DND-41 (cell line): ENCODE measurements at regions not wholly inside any gene's neighbourhood (a gene's known extent, or its start where the extent isn't known, plus 50 kb on each side); places are given as distances from the start of the nearest gene placed in this dataset.

Source experiments
- ATAC-seq: fragments of 200-7000 bp; cut with Tn5 transposase; 3 replicates; pipeline ENCODE4 v1.9.1; 2021; ENCODE audit warnings: low read depth; ENCODE audit not compliant: insufficient read depth
- DNase-seq: peaks from one replicate; pipeline ENCODE4 v3.0.0-alpha.2; 2020
- H2AFZ ChIP-seq: 2 replicates; pipeline ENCODE4 v1.6.0; 2012; ENCODE audit warnings: low read depth, low read length
- H3K27ac ChIP-seq: 2 replicates; pipeline ENCODE4 v1.5.1; 2012; ENCODE audit warnings: low read length, inconsistent platforms
- H3K27me3 ChIP-seq: fragments of 200-600 bp; sonication (generic); 2 replicates; pipeline ENCODE4 v1.6.0; 2012; ENCODE audit warnings: low read length, mild to moderate bottlenecking, inconsistent platforms; ENCODE audit not compliant: insufficient read depth, poor library complexity
- H3K36me3 ChIP-seq: 2 replicates; pipeline ENCODE4 v1.5.1; 2012; ENCODE audit warnings: low read length, inconsistent platforms; ENCODE audit not compliant: insufficient read depth
- H3K4me1 ChIP-seq: 2 replicates; pipeline ENCODE4 v1.5.1; 2012; ENCODE audit warnings: mild to moderate bottlenecking, low read length; ENCODE audit not compliant: insufficient read depth
- H3K4me2 ChIP-seq: 2 replicates; pipeline ENCODE4 v1.6.0; 2012; ENCODE audit warnings: mild to moderate bottlenecking, moderate library complexity, low read length, inconsistent platforms; ENCODE audit not compliant: insufficient read depth
- H3K4me3 ChIP-seq, 2 experiments: fragments of 200-600 bp in 1 of 2; shearing (Covaris generic) in 1 of 2; 2 replicates each; pipeline ENCODE4 v1.5.1; 2012 to 2016; ENCODE audit warnings: inconsistent platforms in 2 of 2, low read length in 2 of 2, mild to moderate bottlenecking in 2 of 2, low read depth in 1 of 2, moderate library complexity in 1 of 2
- H3K79me2 ChIP-seq: 2 replicates; pipeline ENCODE4 v1.6.0; 2012; ENCODE audit warnings: low read length, inconsistent platforms; ENCODE audit not compliant: insufficient read depth
- H3K9ac ChIP-seq: 2 replicates; pipeline ENCODE4 v1.6.0; 2012; ENCODE audit warnings: low read depth, mild to moderate bottlenecking, inconsistent platforms, low read length, moderate library complexity
- H3K9me3 ChIP-seq: 2 replicates; pipeline ENCODE4 v1.5.1; 2012; ENCODE audit warnings: low read length, moderate library complexity, mild to moderate bottlenecking, inconsistent platforms; ENCODE audit not compliant: insufficient read depth, severe bottlenecking
- H4K20me1 ChIP-seq: 2 replicates; pipeline ENCODE4 v1.6.0; 2012; ENCODE audit warnings: low read length; ENCODE audit not compliant: insufficient read depth
- CTCF ChIP-seq: IDR thresholded peaks from 2 replicates; pipeline ENCODE4 v1.5.1; 2012; ENCODE audit warnings: borderline replicate concordance, low read length, moderate library complexity, mild to moderate bottlenecking; ENCODE audit not compliant: poor library complexity, severe bottlenecking; ENCODE audit errors: extremely low read depth
- EZH2 ChIP-seq: IDR thresholded peaks from 3 replicates; pipeline ENCODE4 v1.6.1; 2012; ENCODE audit warnings: borderline replicate concordance, low read depth, mild to moderate bottlenecking, moderate library complexity, low read length, inconsistent platforms; ENCODE audit not compliant: severe bottlenecking

GRCh38 chrX:140360284-140360683 lies 144.6 kb downstream of the SOX3 start:
- Histone ChIP-seq H3K79me2 (no peaks in the 10 kb centered on the region), H3K9ac (no peak overlapping the region), H3K36me3 (no peaks in the 10 kb centered on the region), H4K20me1 (no peaks in the 10 kb centered on the region), H3K4me2 (no peak overlapping the region), H3K27ac (no peak overlapping the region), H3K9me3 (no peaks in the 10 kb centered on the region), H2AFZ (no peak overlapping the region), H3K27me3 (no peaks in the 10 kb centered on the region), H3K4me3 (no peak overlapping the region), H3K4me1 (no peaks in the 10 kb centered on the region)
- ATAC-seq (no peak), DNase-seq (no peak)
- TF ChIP-seq EZH2 (no peak), CTCF (no peak)

GRCh38 chrX:140355922-140356321 lies 148.9 kb downstream of the SOX3 start:
- Histone ChIP-seq H2AFZ (no peak overlapping the region), H3K79me2 (no peaks in the 10 kb centered on the region), H3K4me2 (no peak overlapping the region), H4K20me1 (no peaks in the 10 kb centered on the region), H3K27ac (no peak overlapping the region), H3K4me1 (no peaks in the 10 kb centered on the region), H3K4me3 (no peak overlapping the region), H3K36me3 (no peaks in the 10 kb centered on the region), H3K9ac (no peak overlapping the region), H3K27me3 (no peaks in the 10 kb centered on the region), H3K9me3 (no peaks in the 10 kb centered on the region)
- no peak for ATAC-seq
- TF ChIP-seq CTCF (no peak), EZH2 (no peak)
- no peak for DNase-seq

- TF ChIP-seq CTCF: no peak
- no peak for TF ChIP-seq EZH2
- H3K4me2 ChIP-seq: no peak overlapping the region
- no peaks in the 10 kb centered on the region for H3K27me3 ChIP-seq
- ATAC-seq (no peak), DNase-seq (no peak)
- H3K4me3 ChIP-seq: no peak overlapping the region
- no peaks in the 10 kb centered on the region for H4K20me1 ChIP-seq
- H3K9me3 ChIP-seq: no peaks in the 10 kb centered on the region
- H3K4me1 ChIP-seq: no peaks in the 10 kb centered on the region
- H3K79me2 ChIP-seq: no peaks in the 10 kb centered on the region
- no peak overlapping the region for H3K27ac ChIP-seq
- no peak overlapping the region for H3K9ac ChIP-seq
- no peaks in the 10 kb centered on the region for H3K36me3 ChIP-seq
- H2AFZ ChIP-seq: no peak overlapping the region
Measured at GRCh38 chrX:140355429-140355828, 149.4 kb downstream of the SOX3 start.

GRCh38 chrX:140354431-140355120 lies 150.3 kb downstream of the SOX3 start:
- Histone ChIP-seq H3K27me3 (no peaks in the 10 kb centered on the region), H4K20me1 (no peaks in the 10 kb centered on the region), H3K4me2 (no peak overlapping the region), H3K9me3 (no peaks in the 10 kb centered on the region), H3K79me2 (no peaks in the 10 kb centered on the region), H3K9ac (no peak overlapping the region), H3K4me3 (no peak overlapping the region), H3K36me3 (no peaks in the 10 kb centered on the region), H3K27ac (no peak overlapping the region), H3K4me1 (no peaks in the 10 kb centered on the region), H2AFZ (no peak overlapping the region)
- TF ChIP-seq EZH2 (no peak), CTCF (no peak)
- no peak for ATAC-seq
- DNase-seq: no peak
